ENCODE measurements at regions not wholly inside any gene's neighbourhood (a gene's known extent, or its start where the extent isn't known, plus 50 kb on each side); places are given as distances from the start of the nearest gene placed in this dataset.

DNA sequence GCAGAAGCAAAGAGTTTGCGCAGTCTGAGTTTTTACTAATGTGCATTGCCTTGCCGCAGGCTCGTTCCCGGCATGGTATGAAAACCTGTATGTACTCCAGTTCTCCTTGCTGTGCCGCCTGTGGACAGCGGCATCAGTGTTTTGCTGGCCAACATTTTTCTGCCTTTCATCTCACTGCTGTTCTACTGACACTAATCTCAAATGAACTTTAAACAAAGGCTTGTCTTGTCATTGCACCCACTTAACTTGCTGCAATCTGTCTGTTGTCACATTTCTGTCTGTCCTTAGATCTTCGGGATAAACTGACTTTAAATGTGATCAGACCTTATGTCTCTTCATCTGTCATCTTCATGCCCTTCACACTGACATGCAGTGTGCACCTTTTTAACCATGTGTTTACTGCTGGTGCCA is 71.7 kb upstream of the ZNRF2 start:
- DNase-seq (ENCODE audit: low read depth in 2 of 2), result no peak

DNA sequence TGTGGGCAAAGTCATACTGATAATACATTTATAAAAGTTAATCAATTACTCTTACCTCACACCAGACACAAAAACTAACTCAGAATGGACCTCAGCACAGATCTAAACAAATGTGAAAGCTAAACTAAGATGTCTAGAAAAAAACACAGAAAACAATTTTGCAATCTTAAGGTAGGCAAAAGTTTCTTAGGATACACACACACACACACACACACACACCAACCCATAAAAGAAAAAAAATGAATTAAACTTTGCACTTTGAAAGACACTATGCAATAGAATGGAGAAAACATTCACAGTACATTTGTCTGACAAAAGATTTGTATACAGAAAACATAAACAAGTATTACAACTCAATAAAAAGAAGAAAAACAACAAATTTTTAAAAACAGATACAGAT is 70.8 kb upstream of the ZNRF2 start:
- no peak for DNase-seq (ENCODE audit: low read depth in 2 of 2)

DNA sequence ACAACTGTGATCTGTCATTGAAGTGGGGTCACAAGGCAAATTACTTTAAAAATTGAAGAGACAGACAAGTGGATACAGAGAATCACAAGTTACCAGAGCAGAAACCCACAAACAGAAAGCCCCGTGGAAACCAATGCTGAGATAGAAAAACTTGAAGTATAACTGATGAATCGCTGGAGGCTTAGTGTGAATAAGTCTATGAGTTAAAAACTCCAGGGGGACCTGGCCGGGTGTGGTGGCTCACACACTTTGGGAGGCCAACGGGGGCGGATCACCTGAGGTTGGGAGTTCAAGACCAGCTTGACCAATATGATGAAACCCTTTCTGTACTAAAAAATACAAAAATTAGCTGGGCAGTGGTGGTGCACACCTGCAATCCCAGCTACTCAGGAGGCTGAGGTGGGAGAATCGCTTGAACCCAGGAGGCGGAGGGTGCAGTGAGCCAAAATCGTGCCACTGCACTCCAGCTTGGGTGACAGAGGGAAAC is 69.7 kb upstream of the ZNRF2 start:
- DNase-seq (ENCODE audit: low read depth in 2 of 2), result no peak

DNA sequence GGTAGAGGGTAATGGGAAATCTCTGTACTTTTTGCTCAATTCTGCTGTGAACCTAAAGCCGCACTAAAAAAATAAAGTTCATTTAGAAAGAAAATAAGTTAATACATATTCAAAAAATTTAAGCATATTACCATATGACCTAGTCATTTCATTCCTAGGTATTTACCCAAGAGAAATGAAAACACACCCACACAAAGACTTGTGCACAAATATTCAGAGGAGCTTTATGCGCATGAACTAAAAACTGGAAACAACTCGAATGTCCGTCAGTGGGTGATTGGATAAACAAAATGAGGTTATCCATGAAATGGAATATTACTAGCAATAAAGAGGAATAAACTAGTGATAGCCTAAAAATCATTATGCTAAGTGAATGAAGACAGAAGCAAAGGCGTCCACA is 62.6 kb upstream of the ZNRF2 start:
- no peak for DNase-seq (ENCODE audit: low read depth in 2 of 2)

DNA sequence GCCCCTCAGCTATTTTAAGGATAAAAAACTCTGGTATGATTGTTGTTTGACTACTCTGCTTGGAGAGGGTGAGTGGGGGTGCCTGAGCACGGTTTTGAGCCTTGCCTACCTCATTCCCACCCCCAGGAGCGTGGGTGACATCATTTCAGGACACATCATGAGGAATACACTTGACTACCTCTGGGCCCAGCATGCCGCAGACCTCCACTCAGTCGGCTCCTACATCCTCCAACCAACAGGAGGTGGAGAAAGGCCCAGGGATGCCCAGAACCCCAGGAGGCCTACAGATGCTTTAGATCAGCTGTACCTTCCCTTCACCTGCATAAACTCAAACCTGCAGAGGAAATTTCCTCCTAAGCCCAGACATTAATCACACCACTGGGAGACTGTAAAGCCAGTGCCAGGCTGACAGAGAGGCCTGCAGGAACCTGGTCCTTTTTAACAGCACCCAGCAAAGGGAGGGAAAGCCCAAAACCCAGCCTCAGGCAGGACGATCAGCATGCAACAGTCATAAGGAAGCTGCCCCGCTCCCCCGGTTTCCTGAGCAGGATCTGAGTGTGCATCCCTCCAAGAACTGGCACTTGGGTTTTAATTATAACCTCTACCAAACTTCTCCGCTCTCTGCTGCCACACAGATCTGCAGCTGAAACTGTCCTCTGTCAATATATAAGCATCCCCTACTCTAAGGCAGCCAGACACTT is 61.7 kb upstream of the ZNRF2 start:
- no peak for DNase-seq (ENCODE audit: low read depth in 2 of 2)

DNA sequence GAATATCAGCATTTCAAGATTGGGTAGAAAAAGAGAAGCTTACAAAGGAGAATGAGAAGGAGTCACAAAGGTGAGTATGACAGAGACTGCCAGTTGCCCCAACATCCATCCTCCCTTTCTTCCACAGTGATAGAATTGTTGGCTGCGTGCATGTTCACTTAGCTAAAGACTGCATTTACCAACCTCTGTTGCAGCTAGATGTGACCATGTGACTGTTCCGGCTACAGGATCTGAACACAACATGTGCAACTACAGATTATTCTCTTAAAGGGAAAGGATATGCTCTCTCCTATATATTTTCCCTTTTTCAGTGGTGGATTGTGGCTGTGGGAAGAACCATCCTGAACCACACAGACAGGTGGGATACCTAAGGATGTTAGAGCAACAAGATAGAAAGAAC is 60.5 kb upstream of the ZNRF2 start:
- no peak for DNase-seq (ENCODE audit: low read depth in 2 of 2)

DNA sequence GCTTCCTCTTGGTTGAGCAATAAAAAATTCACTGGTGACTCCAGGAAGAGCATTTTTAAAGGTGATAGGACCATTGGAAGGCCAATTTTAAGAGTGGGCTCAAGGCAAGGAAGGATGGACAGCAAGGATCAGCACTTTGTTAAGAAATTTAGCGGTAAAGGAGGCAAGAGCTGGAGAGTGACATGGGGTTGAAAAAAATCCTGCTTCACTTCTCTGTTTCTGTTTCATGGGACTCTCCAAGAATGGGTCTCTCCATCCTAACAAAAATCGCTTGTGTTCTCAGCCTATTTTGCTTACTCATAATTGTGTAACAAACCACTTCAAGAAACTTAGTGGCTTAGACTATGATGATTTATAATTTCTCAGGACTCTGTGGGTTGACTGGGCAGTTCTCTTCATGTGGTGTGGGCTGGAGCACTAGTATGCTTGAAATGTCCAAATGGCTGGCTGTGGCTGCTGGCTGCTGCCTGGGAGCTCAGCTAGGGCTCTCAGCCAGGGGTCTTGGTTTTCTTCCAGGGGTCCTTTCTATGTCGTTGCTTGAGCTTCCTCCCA is 59.8 kb upstream of the ZNRF2 start:
- peak; percentile 44 to 54 for DNase-seq (ENCODE audit: low read depth in 2 of 2)

DNA sequence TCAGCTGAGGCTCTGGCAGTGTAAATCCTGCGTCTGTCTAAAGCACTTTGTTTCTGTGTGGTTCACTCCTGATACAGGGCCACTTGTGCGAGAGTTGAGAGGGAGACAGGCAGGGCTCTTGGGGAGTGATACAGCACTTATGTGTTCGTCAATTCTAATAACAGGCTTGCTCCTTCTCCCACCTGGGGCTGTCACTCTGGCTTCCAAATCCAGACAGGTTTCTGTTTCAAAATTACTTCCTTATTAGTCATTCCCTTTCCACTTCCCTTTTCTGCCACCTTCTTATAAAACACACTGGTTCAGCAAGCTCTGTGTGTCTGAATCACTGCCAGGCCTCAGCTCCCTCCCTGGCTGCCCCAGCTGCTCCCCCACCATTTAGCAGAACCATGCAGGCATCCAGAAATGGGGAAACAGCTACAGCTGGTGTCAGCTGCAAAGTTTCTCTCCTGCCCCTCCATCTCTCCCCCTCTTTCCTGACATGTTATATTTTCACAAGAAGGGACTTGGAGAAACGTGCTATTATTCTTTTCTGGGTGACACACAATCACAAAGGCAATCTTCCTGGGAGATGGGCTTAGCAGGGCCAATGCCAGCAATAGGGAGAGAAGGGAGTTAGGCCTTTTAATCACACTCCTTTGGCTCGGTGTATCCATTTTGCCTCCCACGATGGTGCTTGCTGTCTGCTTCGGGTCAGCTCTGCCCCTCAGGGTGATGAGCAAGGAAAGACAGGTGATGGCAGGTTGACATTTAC is 58.4 kb upstream of the ZNRF2 start:
- DNase-seq (ENCODE audit: low read depth in 2 of 2), result no peak

DNA sequence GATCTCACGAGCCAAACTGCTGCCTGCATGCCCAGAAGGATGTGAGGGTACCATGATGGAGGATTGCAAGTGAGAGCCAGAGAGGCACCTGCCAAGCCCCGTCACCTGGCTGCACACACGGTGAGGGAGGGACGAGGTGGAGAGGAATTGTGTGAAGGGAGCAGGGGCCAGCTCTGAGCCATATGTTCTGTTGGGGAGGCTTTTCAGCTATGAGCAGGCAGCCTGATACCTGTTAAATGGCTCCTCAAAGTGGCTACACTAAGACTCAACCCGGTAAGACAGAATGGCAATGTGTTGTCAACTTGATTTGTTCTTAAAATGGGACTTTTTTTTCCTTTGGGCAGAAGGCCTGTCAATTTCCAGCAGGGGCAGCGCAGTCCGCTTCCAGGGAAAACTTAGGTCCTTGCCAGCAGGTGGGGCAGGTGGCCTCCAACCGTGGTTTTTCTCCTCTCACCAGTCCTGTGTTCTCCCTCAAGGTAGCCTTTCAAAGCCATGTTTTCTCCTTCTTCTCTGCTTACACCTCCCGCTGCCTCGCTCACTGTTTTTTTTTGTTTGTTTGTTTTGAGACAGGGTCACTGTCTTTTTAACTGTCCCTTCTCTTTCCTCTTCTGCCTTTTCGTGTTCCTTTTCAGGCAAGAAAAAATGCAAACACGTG is 57.7 kb upstream of the ZNRF2 start:
- DNase-seq (ENCODE audit: low read depth in 2 of 2), result no peak

DNA sequence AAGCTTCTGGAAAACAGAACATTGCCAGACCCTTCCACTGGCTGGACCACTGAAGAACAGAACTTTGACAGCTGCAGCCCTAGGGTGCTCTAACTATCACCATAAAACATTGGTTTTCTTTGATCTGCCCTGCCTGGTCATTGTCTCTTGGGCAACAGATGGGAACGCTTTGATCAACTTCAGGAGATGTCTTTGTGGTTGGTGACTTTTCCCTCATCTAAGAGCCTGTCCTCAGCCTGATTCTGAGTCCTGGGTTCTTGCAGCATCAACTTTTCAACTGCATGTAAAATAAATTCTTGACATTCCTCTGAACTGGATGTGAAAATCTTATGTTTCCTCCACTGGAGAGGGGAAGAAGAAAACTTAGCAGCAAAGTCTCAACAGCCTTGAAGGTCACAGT is 53.1 kb upstream of the ZNRF2 start:
- no peak for DNase-seq (ENCODE audit: low read depth in 2 of 2)

DNA sequence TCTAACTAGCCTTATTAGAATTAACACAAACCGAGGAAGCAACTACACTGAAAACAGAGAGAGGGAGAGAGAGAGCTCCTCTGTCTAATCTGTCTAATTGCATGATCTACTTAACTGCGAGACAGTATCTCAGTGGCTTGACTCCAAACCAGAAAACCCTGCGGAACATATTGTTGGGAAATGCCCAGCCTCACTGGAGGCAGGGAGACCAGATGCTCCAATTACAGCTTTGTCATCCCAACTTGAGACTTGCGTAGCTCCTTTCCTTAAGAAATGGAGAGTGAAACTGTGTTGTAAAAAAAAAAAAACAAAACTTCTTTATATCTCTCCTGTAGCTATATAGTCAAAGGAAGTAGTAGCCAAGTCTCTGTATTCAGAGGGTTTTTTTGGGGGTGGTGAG is 52.0 kb upstream of the ZNRF2 start:
- no peak for DNase-seq (ENCODE audit: low read depth in 2 of 2)
